Neural progenitor cell (in vitro differentiated cells): ENCODE measurements at regions not wholly inside any gene's neighbourhood (a gene's known extent, or its start where the extent isn't known, plus 50 kb on each side); places are given as distances from the start of the nearest gene placed in this dataset.

ENCODE experiments used
- CTCF ChIP-seq: fragments of 200-600 bp; sonication (generic); IDR thresholded peaks from 2 replicates; pipeline ENCODE4 v1.5.1; 2017; ENCODE audit warnings: antibody characterized with exemption, mild to moderate bottlenecking
- EZH2 ChIP-seq: fragments of 200-600 bp; sonication (generic); IDR thresholded peaks from 2 replicates; pipeline ENCODE4 v1.6.1; 2017; ENCODE audit warnings: antibody characterized with exemption, mild to moderate bottlenecking, moderate library complexity
- EZH2phosphoT487 ChIP-seq: fragments of 200-600 bp; sonication (generic); IDR thresholded peaks from 2 replicates; pipeline ENCODE4 v1.6.1; 2017; ENCODE audit warnings: antibody characterized with exemption

- TF ChIP-seq CTCF (no peak), EZH2 (no peak), EZH2phosphoT487 (no peak)
These were observed 638.9 kb upstream of the FZD8 start for GRCh38 chr10:36280890-36281499.
